Fibroblast of villous mesenchyme (primary cell): ENCODE measurements at regions not wholly inside any gene's neighbourhood (a gene's known extent, or its start where the extent isn't known, plus 50 kb on each side); places are given as distances from the start of the nearest gene placed in this dataset.

ENCODE experiments used
- DNase-seq: peaks from one replicate; pipeline ENCODE4 v3.0.0-alpha.2; 2010; ENCODE audit warnings: low read depth
- H3K4me3 ChIP-seq: 2 replicates; pipeline ENCODE4 v1.5.1; 2011; ENCODE audit warnings: low read depth, mild to moderate bottlenecking, low read length
- CTCF ChIP-seq: IDR thresholded peaks from 2 replicates; pipeline ENCODE4 v1.5.1; 2012; ENCODE audit warnings: low read depth, mild to moderate bottlenecking, low read length; ENCODE audit not compliant: insufficient read depth

DNA sequence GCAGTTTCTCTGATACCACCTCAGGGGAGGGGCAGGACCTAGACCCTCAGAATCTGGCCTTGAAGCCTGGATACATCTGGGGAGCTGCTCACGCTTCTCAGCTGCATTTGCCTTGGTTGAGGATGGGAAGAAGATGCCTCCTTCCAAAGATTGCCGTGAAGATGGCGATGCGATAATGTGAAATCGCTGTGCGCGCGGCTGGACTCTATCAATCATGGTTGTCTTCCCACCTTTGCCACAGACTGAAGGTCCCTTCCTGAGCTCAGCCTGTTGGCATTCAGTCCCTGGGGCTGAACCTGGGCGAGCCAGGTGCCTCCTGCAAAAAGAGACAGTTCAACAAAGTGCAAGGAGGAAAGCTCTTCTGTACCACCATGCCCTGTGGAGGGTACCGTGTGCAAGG is 114.4 kb upstream of the SLC45A1 start:
- H3K4me3 ChIP-seq = no peak overlapping the region
- TF ChIP-seq CTCF = no peak

DNA sequence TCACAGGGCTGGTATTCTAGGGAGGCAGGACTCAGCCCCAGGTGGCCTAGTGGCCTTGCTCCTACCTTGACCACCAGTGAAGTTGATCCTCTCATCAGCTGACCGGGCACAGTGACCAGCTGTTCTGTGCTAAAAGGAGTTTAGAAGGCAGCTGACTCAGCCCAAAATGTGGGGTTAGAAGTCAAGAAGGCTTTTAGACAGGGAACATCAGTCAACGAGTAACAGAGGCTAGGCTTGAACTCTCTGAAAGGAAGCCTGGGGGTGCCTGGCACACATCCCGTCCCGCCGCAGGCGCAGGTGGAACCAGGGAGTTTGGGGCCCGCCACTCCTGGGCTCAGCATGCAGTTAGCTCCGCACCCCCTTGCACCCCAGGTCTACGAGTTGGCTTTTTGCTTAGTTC is 114.9 kb upstream of the SLC45A1 start:
- peak; percentile 43 for DNase-seq
- TF ChIP-seq CTCF = no peak
- no peak overlapping the region for H3K4me3 ChIP-seq

More for the DNA sequence above, 114.4 kb upstream of the SLC45A1 start:
- no peak for DNase-seq

DNA sequence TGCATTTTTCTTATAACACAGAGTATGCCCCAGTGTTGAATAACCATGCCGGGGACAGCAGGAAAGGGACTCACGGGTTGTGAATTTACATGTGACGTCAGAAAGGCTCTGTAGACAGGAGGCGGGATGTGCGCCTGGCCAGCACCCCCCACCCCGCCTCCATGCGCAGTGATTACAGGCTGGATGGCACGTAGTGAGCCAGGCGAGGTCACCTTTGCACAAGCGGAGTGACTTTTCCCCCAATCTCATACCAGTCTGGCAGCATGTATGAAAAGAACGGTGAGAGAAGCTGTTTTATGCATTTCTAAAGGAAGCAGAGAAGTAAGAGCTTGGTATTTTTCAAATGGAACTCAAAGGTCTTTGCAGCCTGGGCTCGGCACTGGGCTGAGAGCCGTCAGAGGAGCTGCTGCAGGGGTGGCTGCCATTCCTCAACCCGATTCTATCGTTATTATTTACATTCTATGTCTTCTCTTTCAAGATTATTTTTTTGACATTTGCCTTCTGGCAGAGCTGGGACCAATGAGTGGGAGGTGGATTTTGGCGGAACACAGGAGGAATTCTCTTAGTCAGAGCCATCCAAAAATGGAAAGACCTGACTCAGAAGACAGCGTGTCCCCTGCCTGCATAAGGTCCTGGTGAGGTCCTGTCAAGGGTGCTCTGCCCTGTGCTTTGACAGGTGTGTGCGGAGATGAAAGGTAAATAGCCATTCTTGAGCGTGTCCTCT is 115.6 kb upstream of the SLC45A1 start:
- TF ChIP-seq CTCF = no peak
- peak; percentile 96 for DNase-seq
- peak overlapping the region; percentile 15 for H3K4me3 ChIP-seq

GRCh38 chr1:8201331-8201861 is 116.5 kb upstream of the SLC45A1 start:
- no peak overlapping the region for H3K4me3 ChIP-seq
- no peak for TF ChIP-seq CTCF
- DNase-seq = peak; percentile 36

DNA sequence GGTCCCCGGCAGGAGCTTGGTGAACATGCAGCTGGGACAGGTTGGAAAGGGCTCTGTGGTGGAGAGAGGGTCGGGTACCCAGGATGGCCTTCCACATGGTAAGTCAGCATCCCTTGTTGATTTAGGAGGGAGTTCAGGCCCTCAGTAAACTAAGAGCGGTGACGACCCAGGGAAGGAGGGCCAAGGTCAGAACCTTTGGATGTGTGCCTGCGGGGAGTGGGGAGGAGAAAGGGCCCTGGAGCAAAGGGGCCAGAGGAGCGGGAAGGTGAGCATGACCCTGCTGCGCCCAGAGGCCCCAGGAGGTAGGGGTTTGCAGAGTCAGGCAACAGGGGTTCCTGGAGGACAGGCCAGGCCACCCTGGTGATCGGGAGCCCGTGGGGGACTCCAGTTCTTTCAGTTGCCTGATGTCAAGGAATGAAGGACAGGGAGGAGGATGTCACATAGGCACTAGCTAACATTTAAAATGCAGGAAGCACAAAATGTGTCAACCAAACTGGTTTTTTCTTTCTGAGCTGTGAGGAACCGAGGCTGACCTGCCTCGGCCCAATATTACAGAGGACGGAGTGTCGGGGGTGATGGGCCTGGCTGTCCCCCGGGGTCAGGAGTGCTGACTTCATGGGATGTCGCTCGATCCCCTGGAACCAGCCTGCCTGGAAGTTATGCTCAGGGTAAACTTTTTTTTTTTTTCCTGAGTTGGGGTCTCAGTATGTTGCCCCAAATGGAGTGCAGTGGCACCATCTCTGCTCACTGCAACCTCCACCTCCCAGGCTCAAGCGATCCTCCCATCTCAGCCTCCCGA is 117.4 kb upstream of the SLC45A1 start:
- no peak for DNase-seq
- no peak for TF ChIP-seq CTCF
- H3K4me3 ChIP-seq = no peak overlapping the region

- no peak overlapping the region for H3K4me3 ChIP-seq
- no peak for TF ChIP-seq CTCF
- DNase-seq = no peak
These were observed 119.4 kb upstream of the SLC45A1 start for GRCh38 chr1:8198522-8198921.
